CD4-positive, alpha-beta T cell treated with Interleukin-10 for 1 hour (primary cell): ENCODE measurements at regions not wholly inside any gene's neighbourhood (a gene's known extent, or its start where the extent isn't known, plus 50 kb on each side); places are given as distances from the start of the nearest gene placed in this dataset.

Source experiments
- DNase-seq: peaks from one replicate; pipeline ENCODE4 v3.0.0-alpha.2; 2020

GRCh38 chr14:65329911-65330310 lies 82.6 kb upstream of the FUT8 start:
- no peak for DNase-seq

GRCh38 chr14:65330416-65330815 lies 82.1 kb upstream of the FUT8 start:
- DNase-seq, result no peak

DNA sequence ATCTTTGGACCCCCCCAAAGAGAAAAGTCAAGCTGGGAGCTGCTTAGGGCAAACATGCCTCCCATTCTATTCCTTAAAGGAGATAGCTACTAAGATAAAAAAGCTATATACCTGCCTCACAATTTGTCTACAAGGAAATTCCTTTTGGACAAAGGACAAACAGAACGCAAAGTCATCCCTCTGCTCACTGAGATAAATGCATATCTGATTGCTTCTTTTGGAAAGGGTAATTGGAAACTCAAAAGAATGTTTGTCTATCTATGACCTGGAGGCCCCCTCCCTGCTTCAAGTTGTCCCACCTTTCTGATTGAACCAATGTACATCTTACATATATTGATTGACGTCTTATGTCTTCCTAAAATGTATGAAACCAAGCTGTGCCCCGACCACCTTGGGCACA lies 80.9 kb upstream of the FUT8 start:
- no peak for DNase-seq

DNA sequence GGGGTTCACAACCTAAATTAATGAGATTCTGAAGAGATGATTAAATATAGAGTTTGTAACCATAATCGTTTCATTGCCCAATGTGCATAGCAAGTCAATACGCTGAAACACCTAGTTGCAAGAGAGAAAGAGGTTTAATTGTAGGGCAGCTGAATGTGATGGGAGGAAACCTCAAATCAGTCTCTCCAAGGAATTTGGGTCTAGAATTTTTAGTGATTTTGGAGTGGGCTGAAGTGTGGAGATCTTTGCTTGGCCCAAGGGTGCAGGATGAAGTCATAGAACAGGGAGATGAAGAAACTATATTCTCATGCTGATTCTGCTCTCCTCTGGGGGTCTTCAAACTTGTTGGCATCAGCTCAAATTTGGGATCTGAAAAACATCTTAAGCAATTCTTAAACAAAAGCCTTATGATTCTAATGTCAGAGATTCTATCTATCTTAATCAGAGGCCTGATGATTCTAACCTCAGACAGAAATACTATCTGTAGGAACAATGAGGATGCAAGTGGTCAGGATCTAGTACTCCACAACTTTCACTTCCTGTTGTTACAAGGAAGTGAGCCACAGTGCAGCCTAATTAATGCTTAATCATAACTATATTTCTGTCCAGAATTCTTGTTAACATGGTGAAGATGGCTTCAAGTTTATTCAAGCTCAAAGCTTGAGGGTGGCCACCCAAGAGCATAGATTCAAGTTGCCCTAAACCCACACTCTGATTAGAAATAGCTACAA lies 80.2 kb upstream of the FUT8 start:
- DNase-seq, result no peak

- no peak for DNase-seq
Observed at GRCh38 chr14:65333943-65334687, 78.4 kb upstream of the FUT8 start.

DNA sequence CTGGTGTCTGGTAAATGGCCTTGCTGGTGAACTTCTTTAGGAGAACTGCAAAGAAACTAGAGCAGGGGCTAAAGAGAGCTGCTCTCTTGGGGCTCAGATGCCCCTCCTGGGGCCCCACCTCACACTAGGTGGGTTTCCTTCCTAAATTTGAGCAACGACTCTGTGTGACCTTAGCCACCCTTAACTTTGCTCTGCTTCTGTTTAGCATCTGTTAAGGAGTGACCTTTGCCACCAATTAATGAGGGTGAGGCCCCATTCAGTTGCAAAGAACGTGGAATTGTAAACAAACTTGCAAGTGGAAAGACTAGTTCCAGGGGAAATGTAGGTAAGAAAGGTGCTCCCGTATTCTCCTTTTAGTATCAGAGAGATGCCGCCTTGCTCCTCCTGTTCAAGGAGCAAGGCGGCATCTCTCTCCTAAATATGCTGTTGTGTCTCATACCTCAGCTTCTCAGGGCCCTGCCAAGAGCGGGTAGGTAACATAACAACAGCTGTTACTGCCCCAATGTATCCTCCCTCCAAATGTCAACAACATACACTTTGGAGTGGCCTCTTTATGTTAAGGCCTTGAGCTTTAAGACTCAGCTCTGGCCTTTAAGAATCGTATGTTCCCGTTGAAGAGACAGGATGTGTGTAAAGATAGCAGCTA lies 77.6 kb upstream of the FUT8 start:
- DNase-seq, result no peak

DNA sequence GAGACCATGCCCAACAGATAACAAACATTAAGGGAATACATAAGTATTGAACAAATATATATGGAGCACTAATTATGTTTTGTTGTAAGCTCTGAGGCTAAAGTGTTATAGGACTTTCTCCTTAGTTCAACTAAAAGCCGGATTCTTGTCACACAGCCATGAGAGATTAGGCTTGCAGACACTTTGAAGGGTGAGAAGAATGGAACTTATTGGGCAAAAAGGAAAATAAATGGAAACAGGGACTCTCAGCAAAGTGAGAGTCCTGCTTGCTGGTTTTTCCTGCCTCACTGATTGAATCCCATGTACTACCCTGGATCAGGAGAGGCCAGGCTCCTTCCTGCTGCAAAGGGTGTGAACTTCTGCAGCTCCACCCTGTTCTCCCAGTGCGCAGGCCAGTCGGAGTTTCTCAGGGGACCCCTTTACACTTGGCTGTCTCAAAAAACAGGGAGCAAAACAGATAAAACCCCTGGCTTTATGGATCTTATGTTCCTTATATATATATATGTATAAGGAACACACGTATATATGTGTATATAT lies 77.1 kb upstream of the FUT8 start:
- no peak for DNase-seq

DNA sequence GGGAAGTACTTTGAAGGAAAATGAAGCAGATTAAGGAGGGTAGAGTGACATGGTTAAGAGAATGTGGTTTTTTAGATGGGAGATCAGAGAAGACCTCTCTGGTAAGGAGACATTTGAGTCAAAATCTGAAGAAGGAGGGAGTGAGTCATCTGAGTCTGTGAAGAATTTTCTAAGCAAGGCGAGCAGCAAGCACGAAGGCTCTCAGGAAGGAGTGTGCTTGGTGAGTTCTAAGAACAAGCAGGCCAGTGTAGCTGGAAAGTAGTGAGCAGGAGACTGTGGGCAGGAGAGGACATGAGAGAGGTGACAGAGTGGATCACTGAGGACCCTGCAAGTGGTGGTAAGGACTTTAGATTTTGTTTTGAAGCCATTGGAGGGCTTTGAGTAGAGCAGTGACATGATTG lies 76.3 kb upstream of the FUT8 start:
- no peak for DNase-seq

DNA sequence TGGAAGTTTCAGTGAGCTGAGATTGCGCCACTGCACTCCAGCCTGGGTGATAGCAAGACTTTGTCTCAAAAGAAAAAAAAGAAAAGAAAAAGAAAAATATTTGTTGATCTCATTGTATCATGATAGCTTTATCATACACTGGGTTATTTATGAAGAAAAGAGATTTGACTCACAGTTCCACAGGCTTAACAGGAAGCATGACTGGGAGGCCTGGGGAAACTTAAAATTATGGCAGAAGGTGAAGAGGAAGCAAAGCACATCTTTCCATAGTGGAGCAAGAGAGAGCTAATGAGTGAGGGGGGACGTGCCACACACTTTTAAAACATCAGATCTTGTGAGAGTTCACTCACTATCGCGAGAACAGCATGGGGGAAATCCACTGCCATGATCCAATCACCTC lies 72.7 kb upstream of the FUT8 start:
- no peak for DNase-seq

GRCh38 chr14:65344011-65344410 lies 68.5 kb upstream of the FUT8 start:
- no peak for DNase-seq

DNA sequence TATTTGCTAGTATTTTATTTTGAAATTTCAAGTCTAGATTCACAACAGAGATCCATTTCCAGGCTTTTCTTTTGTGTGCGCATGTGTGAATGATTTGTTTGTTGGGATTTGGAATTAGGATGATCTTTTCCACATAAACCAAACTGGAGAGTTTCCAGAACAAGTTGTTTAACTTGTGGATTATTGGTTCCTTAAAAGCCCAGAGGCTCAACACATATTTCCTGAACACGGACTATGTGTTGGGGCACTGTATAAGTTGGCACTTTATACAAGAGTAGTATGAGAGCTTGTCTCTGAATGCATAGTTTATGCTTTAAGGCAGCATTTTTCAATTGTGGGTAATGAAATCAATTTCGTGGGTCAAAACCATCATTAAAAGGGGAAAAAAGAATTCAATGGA lies 67.3 kb upstream of the FUT8 start:
- DNase-seq, result no peak

DNA sequence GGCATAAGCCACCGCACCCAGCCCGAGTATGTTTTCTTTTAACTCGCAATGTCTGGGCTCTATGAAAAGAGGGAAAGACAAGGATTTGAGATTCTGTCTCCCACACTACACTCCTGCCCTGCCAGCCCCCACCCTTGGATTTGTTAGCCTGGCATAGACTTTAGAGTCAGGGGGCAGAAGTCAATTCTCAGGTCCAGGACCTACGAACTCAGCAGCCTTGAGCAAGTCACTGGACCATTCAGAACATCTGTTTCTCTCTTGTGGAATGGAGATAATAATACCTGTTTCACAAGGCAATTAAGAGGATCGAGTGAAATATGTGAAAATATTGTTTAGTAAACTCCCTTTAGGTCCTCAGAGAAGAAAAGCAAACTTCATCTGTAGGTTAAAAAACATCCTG lies 66.1 kb upstream of the FUT8 start:
- no peak for DNase-seq

DNA sequence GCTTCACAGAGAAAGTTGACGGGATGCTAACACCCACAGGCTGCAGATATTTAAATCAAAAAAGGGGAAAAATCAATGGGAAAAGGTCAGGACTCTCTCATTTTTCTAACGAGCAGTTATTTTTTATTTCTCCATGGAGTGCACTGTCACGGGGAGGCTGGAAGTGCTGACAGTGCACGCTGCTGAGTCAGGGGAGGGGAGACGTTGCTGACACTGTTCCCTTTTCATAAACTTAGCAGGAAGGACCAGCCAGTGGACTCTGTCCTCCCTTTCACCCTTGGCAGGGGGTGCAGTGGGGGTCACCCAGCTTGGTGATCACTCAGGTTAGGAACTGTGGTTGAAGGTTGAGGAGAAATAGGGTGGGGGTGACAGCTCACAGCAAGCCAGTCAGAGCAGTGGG lies 65.6 kb upstream of the FUT8 start:
- no peak for DNase-seq

DNA sequence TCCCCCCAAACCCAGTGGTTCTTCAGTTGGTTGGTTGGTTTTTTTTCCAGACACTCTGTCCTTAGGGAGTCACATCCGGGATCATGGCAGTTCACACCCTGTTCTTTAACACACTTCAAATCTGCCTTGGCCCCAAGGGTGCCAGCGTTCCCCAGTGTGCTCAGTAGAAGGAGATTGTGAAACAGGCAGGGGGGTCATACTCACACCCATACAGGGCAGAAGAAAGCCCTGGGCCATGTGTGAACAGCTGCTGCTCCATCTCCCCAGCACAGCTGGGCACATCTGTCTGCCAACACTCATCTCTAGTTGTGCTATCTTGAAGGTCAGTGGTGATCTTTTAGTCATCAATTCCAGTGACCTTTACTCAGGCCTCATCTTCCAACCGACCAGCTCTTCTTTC lies 64.4 kb upstream of the FUT8 start:
- no peak for DNase-seq

DNA sequence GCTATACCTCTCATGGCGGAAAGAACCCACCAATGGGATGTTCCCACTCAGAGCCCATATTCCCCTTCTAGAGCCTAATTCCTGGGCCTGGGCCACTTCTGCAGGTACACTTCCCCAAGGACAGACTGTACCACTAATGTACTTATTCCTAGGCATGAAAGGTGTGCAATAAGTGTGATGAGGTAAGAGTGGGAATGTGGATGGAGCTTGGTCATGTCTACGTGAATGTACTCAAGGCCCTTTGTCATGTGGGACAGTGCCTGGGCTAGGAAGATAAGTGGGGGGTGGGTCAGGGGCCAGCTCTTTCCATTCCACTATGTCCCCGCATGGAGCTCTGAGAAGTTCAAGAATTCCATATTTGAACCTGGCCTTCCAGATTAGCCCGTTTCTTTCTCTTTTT lies 63.4 kb upstream of the FUT8 start:
- DNase-seq, result no peak

DNA sequence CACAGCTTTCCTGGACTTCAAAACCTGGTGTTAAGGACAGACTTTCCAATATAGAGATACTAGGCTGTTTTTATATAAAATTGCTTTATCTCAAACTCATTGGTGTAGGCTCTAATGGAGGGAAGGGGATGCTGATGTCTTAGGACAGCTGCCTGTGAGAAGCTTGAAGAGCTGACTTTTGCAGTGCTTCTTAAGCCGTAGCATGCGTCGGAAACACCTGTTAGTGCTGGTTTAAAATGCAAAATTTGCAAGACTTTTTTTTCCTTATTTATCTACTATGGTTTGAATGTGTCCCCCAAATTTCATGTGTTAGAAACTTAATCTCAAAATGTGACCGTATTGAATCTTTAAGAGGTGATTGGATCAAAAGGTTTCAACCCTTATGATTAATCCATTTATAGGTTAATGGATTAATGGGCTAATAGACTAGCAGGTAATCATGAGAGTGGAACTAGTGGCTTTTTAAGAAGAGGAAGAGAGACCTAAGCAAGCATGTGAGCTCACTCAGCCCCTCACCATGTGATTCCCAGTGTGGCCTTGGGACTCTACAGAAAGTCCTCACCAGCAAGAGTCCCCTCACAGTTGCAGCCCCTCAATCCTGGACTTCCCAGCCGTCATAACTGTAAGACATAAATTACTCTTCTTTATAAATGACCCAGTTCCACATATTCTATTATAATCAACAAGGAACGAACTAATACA lies 60.9 kb upstream of the FUT8 start:
- no peak for DNase-seq

- no peak for DNase-seq
Observed at GRCh38 chr14:65352964-65353530, 59.5 kb upstream of the FUT8 start.

DNA sequence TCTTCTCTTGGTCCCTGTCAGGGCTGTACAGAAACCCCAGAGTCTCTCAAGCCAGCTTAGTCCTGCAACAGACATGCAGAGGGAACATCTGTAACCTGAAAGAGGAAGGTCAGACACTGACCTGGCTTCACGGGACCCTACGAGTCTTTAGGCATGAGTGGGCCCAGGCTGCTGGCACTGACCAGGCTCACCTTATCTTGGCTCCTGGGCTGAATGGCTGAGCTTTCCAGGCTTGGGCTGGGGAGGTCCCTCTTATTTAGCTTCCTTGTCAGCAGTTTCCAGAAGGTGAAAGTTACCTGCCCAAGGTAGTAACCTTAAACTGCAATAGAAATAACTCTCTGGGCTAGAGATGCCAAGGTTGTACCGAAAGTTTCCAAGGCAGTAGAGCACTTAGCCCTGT lies 58.4 kb upstream of the FUT8 start:
- no peak for DNase-seq

GRCh38 chr14:65354715-65355114 lies 57.8 kb upstream of the FUT8 start:
- no peak for DNase-seq

DNA sequence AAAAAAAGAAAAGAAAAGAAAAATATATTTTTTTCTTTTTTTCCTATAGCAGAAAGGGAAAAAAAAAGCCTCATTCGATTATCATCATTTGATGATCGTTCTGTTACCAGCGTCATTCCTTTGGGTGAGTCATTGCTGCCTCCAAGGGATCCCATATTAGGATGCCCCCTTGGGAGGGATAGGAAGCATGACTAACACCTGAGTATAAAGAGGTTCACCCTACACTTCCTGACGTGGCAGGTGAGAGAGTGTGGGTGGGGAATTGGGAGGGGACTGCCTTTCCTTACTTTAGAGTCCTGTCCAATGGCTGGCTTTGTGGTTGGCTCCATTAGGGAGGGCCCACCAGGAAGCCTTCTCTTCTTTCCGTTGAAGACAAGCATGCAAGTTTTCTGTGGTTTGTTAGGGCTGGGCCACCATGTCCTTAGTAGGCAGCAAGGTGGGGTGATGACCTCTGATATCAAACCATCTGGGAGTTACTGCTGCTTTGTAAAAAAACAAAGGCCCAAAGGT lies 56.1 kb upstream of the FUT8 start:
- DNase-seq, result peak; percentile 22

DNA sequence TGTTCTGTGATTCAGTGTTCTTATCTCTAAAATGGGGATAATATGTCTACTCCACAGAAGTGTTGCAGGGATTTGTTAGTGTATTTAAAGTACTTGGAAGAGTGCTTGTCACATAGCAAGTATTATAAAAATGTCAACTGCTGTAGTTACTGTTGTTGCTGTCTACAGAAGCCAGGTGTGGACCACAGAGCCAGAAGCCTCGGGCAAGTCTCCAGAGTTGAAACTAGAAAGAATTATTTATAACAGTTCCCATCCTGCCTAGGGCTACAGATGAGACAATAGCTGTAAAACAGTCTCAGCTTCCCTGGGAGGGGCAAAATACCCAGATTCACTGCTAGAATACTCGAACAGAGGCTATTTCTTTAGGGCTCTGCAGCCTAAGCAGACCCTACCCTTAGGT lies 55.4 kb upstream of the FUT8 start:
- DNase-seq, result no peak

DNA sequence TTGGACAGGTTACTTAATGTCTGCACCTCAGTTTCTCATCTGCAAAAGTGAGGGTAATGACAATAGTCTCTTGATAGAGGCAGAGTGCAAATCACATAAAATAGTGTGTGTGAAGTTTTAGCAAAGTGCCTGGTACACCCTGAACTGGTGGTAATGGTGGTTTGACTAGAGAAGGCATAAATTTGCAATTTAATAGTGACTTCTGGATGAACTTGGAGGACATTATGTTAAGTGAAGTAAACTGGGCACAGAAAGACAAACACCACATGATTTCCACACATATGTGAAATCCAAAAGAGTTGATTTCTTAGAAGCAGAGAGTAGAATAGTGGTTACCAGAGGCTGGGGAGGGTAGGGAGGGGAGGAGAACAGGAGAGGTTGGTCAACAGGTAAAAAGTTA lies 54.8 kb upstream of the FUT8 start:
- DNase-seq, result no peak

- DNase-seq, result no peak
Observed at GRCh38 chr14:65359503-65359902, 53.0 kb upstream of the FUT8 start.
